NCI-H2107 treated with DMSO at 0.1 percent for 48 hours (cell line): ENCODE measurements at regions not wholly inside any gene's neighbourhood (a gene's known extent, or its start where the extent isn't known, plus 50 kb on each side); places are given as distances from the start of the nearest gene placed in this dataset.

ENCODE experiments used
- DNase-seq: peaks from one replicate; lab custom pipeline; 2025; ENCODE audit not compliant: unreplicated experiment; lab: John Stamatoyannopoulos, UW

- no peak for DNase-seq
Observed at GRCh38 chr6:91045161-91045560, 458.3 kb upstream of the MAP3K7 start.

DNA sequence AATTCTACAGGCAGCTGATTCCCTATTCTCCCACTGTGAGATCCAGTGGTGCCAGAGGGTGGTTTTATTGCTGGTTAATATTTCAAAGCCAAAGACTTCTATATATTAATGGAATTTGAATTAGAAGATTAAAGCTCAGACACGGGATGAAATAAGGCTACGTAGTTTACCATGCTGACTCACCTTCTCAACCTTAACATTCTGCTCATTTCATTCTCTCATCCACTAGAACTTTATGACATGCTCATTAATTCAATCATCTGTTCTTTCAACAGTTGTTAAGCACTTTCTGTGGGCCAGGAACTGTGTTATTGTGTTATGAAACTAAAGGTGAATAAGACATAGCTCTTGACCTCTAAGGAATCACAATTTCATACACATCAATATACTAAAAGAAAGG lies 456.9 kb upstream of the MAP3K7 start:
- no peak for DNase-seq

- DNase-seq: no peak
Observed at GRCh38 chr6:91042656-91043055, 455.8 kb upstream of the MAP3K7 start.

DNA sequence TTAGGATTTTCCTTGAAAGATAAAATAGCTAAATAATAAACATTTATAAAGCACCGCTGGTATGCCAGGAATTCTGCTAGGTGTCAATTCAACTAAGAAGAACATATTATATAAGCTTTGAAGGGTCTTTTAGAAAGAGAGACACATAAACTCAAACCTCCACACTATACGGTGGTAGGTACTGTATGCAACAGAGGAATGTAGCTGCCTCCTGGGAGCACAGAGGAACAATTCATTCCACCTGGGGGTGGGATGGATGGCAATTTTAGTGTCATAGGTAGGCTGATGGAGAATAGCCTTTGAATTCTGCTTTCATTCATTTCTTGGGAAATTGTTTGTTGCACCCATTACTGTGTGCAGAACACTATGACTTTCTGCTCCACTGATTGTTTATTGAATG lies 447.1 kb upstream of the MAP3K7 start:
- DNase-seq: no peak

GRCh38 chr6:91031581-91031980 lies 444.7 kb upstream of the MAP3K7 start:
- no peak for DNase-seq

GRCh38 chr6:91029211-91029610 lies 442.3 kb upstream of the MAP3K7 start:
- DNase-seq: peak; percentile 81

GRCh38 chr6:91023529-91023928 lies 436.7 kb upstream of the MAP3K7 start:
- DNase-seq: no peak

DNA sequence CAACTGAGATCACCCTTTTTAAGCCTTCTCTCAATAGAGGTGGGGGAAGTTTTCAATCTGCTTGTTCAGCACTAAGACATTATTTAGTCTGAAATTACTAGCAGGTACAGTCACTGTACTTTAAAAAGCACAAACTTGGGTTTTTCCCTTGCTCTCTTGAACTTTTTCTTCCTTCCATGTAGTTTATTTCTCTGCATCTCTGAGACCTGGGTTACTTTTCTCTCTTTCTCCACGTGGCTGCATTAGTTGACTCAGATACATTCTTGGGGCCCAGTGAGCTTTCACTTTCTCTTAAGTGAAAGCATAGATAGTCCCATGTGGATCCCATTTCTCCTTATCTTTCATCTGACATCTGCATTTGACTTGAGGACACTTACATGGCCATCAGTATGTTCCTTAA lies 433.9 kb upstream of the MAP3K7 start:
- DNase-seq: no peak

GRCh38 chr6:91018586-91018985 lies 431.7 kb upstream of the MAP3K7 start:
- DNase-seq: no peak

DNA sequence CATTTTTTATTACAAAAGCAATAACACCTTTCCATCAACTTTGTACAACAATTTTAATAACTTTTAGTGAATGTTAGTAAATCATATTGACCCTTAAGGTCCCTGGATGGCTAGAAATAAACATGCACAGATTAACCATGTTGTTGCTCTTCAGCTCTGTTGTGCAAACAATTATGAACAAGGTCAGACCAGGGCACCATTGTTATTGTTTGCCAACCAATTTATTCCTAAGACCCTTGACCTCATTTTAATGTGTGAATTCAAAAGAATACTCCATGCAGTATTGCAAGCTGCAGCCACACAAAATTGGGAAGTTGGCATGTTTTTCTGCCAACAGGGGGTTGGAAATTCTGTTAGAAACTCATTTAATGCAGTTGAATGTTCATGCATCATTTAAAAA lies 426.6 kb upstream of the MAP3K7 start:
- DNase-seq: no peak

DNA sequence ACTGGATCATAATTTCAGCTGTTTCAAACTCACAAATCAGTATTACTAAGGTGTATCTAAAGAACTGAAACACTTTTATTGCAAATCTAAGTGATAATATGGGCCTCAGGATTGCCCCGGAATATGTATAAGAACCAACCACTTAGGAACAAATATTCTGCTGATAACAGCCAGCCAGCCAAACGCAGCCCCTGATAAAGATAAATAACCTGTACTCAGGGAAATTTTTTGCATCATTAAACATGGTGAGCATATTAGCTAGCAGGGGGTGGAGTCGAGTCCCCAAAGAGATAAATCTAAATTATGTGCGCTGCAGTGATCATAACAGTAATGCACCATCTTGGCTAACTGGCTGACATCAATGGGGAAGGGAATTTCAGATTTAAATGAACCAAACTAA lies 410.2 kb upstream of the MAP3K7 start:
- DNase-seq: no peak

DNA sequence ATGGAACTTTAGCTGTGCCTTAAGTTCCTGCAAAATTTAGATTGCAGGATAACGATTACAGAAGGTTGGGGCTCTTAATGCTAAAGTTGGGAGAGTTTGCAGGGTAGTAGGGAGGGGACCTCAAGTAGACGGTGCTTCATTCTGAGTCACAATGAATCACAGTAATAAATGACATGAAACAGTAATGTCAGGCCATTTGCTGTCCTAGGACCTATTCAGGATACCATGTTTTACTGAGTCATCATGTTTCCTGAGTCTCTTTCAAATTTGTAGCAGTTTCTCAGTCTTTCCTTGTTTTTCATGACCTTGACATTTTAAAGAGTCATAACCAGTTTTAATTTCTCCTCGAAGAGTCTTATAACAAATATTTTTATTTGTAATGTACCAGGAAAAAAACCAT lies 406.9 kb upstream of the MAP3K7 start:
- no peak for DNase-seq

- no peak for DNase-seq
Observed at GRCh38 chr6:90989763-90990162, 402.9 kb upstream of the MAP3K7 start.

- DNase-seq: no peak
Observed at GRCh38 chr6:90984066-90984465, 397.2 kb upstream of the MAP3K7 start.

DNA sequence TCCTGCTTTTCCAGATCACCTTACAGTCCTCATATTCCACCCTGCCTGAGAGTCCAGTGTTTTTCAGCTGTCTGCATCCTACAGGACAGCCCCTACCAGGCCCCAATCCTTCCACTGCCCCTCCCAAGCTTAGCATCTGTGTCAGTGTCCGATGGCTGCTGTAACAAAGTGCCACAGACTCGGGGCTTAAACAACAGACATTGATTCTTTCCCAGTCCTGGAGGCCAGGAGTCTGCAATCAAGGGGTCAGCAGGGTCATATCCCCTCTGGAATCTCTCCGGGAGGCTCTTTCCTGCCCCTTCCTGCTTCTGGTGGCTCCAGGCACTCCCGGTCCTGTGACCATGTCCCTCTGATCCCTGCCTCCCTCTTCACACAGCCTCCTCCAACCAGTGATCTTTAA lies 396.6 kb upstream of the MAP3K7 start:
- DNase-seq: no peak

GRCh38 chr6:90982581-90982980 lies 395.7 kb upstream of the MAP3K7 start:
- DNase-seq: no peak

DNA sequence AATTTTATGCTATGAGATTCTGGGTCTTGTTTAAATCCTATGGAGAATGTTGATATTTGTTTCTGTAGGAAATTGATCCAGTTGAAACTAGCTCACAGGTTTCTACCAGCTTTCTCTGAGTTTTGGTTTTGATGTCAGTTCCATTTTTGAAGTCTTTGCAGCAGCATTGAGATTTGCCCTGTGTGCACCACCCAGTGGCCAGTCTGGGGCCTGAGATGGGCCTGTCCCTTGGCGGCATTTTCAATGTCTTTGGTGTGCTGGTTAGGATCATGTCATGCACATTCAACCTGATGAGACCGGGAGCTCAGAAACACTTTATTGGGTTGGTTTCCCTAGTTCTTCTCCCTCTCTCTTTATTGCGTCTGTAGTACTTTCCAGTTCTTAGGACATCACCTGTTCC lies 395.2 kb upstream of the MAP3K7 start:
- no peak for DNase-seq

- DNase-seq: no peak
Observed at GRCh38 chr6:90978046-90978445, 391.2 kb upstream of the MAP3K7 start.

DNA sequence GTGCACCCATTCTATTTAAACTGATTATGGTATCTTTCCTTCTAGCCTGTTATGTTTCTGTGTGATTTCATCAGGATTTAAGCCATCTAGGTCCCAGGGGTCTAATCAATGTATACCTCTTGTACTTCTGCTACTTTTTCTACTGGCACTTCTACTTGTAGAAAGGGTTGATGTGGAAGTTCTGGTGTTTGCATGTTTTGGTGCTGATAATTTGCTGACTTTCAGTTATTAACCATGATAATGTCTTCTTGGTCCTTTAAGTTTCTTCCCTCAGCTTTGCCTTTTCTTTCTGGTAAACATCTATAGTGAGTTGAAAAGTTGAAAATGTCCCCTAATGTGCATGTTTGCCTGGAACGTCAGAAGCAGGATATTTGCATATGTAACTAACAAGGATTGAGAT lies 390.6 kb upstream of the MAP3K7 start:
- no peak for DNase-seq

DNA sequence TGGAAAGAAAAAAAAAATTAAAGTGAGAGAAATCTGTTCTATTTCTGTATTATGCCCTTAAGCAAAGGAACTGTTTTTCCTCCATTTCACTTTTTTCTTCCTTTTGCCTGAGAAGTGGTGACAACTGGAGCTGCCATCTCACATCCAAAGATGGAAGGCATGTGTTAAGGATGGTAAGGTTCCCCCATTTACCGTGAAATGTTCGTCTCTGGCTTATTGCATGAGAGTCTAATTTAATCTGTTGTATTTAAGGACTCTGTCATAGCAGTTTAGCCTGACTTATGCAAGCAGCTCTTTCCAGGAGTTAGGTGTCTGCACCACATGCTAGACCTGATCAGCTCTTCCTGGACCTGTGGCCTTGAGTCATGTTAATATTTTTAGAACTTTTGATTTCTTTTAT lies 389.5 kb upstream of the MAP3K7 start:
- no peak for DNase-seq

- DNase-seq: no peak
Observed at GRCh38 chr6:90975741-90976140, 388.9 kb upstream of the MAP3K7 start.

DNA sequence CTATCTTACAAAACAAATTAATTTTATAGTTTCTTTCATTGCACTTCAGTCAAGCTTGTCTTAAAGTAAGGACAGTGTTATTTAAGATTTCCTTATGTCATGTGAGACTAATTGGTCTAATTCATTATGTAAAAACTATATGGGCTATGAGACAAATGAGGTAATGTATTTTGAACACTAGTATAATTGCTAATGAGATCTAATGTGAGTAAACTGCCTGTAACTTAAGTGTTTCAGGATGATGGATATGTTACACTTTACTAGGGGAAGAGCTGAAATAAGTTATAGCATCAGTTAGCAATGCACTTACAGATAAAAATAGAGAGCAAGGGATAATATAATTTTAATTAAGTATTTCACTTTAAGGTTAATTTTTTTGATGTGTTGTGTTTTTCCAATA lies 386.3 kb upstream of the MAP3K7 start:
- DNase-seq: no peak

GRCh38 chr6:90970672-90971071 lies 383.8 kb upstream of the MAP3K7 start:
- DNase-seq: no peak

DNA sequence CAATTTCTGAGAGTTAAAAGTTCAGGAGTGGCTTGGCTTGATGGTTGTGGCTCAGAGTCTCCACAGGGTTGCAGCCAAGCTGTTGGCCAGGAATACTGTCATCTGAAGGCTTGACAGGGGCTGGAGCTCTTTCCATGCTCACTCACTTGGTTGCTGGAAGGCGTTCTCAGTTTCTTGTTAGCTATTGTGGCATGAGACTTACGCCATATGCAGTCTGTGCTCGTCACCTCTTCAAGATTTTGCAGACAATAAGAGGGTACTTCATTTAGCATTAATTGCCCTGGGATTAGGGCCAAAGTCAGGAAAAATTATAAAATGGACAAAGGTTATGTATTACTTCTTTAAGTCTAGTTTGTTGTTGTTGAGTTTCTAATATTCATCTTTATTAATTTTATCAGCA lies 380.6 kb upstream of the MAP3K7 start:
- DNase-seq: no peak
